SK-N-SH (cell line): ENCODE measurements at regions not wholly inside any gene's neighbourhood (a gene's known extent, or its start where the extent isn't known, plus 50 kb on each side); places are given as distances from the start of the nearest gene placed in this dataset.

Experiments
- CTCF ChIP-seq: fragments of 200-600 bp; sonication (generic); IDR thresholded peaks from 2 replicates; pipeline ENCODE4 v1.6.1; 2017; ENCODE audit warnings: antibody characterized with exemption, mild to moderate bottlenecking, moderate library complexity
- FOXM1 ChIP-seq: IDR thresholded peaks from 2 replicates; pipeline ENCODE4 v1.4.0; 2012; ENCODE audit warnings: low read depth, mild to moderate bottlenecking
- NFIC ChIP-seq: IDR thresholded peaks from 2 replicates; pipeline ENCODE4 v1.4.0; 2012; ENCODE audit warnings: borderline replicate concordance

- no peak for TF ChIP-seq NFIC
- no peak for TF ChIP-seq CTCF
- TF ChIP-seq FOXM1 = no peak
Measured at GRCh38 chr4:33714971-33715370, 2529.3 kb downstream of the ARAP2 start.
